ENCODE measurements at regions not wholly inside any gene's neighbourhood (a gene's known extent, or its start where the extent isn't known, plus 50 kb on each side); places are given as distances from the start of the nearest gene placed in this dataset.
A peak's percentile ranks its signal among the peaks of the same experiment; 100 is the strongest.

DNA sequence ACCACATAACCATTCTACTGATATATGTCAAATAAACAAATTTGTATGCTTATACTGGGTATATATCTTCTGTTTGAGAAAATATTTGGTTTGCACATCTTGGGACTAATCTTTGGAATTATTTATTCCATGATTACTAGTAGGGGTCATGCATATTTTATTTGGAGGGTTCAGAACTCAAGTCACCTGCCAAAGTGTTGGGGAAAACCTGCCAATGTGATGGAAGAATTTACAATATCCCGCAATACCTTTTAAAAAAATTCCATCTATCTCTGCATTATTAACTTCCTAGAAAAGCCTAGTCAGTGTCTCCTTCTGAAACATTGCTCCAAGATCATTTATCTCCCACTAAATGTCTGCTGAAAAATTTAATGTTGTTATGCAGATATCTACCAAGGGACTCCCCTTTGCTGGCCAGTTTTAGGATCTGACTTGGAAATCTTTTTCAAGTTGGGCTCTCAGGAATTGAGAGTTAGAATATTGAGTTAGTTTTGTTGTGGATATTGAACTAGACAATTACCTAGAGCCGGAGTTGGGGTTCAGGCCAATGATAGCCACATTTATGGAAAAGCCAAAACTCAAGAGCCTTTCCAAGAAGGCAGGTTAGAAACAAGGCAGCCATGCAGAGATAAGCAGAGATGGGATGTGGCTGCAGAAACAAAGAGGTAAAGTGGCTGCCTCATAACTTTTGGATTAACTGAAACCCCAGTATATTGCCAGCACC is 425.2 kb downstream of the ADAMTS20 start:
- no peak for DNase-seq (ENCODE audit: low read depth in 2 of 3, low spot score in 2 of 3)

GRCh38 chr12:43123461-43123860 is 428.5 kb downstream of the ADAMTS20 start:
- no peak for DNase-seq (ENCODE audit: low read depth in 2 of 3, low spot score in 2 of 3)

DNA sequence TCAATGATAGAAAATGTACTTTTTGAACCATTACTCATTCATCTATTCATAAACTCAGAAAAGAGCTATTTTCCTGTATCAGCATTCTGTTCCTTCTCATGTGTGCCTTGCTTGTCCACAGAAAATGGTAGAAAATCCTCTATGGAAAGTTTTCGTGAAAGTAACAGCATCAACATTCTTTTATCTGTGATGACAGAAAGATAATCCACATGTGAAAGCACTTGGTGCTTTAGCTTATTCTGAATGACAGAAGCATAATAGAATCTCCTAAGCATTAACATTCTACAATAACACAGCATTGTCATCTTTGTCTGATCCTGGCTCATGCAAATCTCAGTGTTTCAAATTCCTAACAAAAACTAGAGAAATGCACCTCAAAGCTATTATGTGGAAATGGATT is 431.9 kb downstream of the ADAMTS20 start:
- no peak for DNase-seq (ENCODE audit: low read depth in 2 of 3, low spot score in 2 of 3)

- no peak for DNase-seq (ENCODE audit: low read depth in 2 of 3, low spot score in 2 of 3)
These were observed 433.1 kb downstream of the ADAMTS20 start for GRCh38 chr12:43118881-43119280.

GRCh38 chr12:43118234-43118633 is 433.8 kb downstream of the ADAMTS20 start:
- no peak for DNase-seq (ENCODE audit: low read depth in 2 of 3, low spot score in 2 of 3)

DNA sequence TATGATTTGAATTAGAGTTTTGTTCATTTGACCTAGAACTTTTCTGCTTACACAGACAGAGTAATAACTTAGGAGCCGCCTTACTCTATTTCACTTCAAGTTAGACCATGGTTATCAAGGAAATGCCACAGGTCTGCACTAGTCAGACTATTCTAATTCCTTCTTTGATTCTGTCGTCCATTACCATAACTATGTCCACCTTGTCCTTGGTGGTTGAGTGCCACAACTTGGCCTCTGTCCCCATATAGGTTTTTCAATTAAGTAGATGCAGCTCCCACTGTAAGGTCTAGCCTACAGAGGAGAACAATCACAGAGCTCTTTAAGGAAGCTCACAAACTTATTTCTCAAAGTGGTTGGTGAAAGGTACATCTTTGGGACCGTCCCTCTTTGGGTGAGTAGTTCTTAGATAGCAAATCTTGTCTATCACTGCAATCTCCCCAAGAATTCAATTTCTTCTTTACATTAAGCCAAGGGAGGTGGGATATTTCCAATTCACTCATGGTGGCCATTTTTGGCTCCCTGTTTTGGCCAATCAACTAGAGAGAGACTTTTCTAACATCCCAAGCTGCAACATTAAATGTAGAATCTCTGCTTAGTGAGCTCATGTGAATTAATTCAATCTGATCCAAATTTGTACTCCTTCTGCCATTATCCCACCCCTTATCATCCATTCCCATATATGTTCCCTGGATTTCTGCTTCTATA is 434.6 kb downstream of the ADAMTS20 start:
- DNase-seq (ENCODE audit: low read depth in 2 of 3, low spot score in 2 of 3), result no peak

- no peak for DNase-seq (ENCODE audit: low read depth in 2 of 3, low spot score in 2 of 3)
These were observed 436.4 kb downstream of the ADAMTS20 start for GRCh38 chr12:43115441-43116160.

- DNase-seq (ENCODE audit: low read depth in 2 of 3, low spot score in 2 of 3), result no peak
These were observed 437.7 kb downstream of the ADAMTS20 start for GRCh38 chr12:43114316-43114715.

- DNase-seq (ENCODE audit: low read depth in 2 of 3, low spot score in 2 of 3), result no peak
These were observed 438.4 kb downstream of the ADAMTS20 start for GRCh38 chr12:43113616-43114015.

DNA sequence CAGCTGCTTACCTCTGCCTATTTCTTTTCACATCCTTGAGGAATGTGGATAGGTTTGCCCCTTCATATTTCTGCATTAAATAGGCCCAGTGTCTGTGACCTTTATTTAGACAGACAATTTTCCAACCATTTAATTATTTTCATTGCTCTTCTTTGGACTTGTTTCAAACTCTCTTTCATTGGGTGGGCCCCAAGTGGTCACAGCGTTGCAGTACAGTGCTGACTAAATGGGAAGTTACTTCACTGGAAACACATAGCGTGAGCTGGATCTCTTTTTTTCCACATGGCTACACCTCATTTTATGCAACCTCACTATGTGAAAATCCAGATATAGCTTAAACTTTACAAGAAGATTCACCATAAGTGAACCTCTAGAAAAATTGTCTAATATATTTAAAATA is 438.9 kb downstream of the ADAMTS20 start:
- DNase-seq (ENCODE audit: low read depth in 2 of 3, low spot score in 2 of 3), result no peak

DNA sequence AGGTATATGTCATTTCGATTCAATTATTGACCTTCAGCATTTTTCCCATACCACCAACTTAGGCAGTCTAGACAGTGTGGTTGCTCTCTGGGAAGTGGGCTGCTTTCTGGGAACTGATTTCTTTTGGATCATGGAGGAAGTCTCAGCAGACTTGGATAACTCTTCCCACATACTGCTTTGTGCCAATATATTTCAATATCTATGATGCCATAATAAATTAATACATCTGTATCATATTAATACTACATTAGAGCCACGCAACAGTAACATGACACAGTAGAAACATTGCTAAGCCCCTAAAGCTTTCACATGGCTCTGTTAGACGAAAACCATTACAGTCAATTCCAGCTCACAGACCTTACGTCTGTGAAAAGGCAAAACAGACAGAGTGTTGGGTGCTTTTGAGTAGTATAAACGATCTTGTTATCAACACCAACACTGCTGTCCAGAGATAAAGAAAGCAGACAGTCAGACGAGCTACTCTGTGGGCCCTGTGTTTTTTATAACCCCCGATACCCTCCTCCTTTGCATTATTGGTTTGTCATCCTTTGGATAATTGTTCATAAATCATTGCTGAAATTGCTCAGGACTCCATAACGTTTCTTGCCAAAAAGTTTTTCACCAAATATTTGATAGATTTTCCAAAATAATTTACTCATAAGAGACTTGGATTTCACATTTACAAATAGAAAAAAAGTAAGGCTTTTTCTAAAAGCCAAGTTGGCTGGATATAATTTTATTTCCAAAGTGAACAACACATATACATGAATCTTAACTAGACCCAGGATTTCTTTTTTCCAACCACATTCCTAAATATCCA is 439.7 kb downstream of the ADAMTS20 start:
- DNase-seq (ENCODE audit: low read depth in 2 of 3, low spot score in 2 of 3), result no peak

DNA sequence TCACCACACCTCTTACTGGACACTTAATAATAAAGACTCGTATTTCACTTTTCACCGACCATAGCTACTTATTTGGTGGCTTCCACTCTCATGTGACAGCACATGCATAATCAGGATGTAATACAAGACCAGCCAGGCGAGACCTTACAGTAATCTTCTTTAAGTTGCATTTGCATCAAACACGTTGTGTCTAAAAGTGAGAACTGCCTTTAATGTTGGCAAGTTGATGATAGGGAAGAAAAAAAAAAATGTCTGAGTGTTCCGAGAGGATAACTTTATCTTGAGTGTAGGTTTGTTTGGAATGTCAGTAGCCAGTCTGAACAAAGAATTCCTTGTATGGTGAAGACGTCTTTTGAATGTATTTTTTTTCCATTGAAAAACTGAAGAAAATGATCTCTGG is 440.4 kb downstream of the ADAMTS20 start:
- DNase-seq (ENCODE audit: low read depth in 2 of 3, low spot score in 2 of 3), result no peak

DNA sequence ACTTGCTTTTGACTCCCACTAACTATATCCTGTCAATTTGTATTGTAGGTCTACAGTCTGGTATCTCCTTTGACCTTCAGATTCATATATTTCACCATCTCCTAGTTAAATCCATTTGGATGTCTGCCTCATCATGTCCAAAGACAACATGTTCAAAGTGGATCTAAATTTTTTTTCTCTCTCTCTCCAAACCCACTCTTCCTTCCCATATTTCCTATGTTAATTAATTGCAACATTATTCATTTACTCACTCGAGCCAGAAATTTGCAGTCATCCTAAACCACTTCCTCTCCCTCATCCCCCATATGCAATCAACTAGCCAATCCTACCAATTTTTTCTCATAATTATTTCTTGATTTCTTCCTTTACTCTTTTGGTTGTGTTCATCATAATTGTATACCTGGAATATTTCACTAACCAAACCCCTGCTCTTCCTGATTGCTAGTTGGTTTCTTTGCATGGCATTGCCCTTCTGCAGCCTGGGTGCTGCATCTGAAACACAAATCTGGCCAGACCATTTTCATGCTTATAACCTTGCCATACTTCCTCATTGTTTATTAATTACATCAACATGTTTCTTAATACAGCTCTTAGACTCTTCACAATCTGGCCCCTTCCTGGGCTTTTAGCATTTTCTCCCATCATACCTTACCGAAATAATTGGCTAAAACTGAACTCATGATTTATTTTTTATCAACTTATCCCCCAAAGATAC is 442.2 kb downstream of the ADAMTS20 start:
- no peak for DNase-seq (ENCODE audit: low read depth in 2 of 3, low spot score in 2 of 3)

DNA sequence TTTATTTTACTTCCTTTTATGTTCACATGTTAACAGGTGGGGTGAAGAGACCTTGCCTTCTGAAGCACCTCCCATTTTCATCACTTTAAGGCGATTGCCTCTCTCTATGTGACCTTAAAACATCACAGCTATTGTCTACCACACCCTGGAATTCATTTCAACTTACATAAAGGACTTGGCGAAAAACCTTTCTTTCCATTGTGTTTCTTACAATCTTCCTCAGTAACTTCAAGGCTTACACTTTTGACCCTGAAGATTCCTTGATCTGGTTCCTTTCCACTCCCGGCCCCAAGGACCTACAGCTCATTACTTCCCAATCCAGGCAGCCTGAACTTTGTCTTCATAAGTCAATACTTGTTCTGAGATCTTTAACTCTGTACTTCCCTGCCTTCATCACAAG is 443.3 kb downstream of the ADAMTS20 start:
- DNase-seq (ENCODE audit: low read depth in 2 of 3, low spot score in 2 of 3), result no peak

DNA sequence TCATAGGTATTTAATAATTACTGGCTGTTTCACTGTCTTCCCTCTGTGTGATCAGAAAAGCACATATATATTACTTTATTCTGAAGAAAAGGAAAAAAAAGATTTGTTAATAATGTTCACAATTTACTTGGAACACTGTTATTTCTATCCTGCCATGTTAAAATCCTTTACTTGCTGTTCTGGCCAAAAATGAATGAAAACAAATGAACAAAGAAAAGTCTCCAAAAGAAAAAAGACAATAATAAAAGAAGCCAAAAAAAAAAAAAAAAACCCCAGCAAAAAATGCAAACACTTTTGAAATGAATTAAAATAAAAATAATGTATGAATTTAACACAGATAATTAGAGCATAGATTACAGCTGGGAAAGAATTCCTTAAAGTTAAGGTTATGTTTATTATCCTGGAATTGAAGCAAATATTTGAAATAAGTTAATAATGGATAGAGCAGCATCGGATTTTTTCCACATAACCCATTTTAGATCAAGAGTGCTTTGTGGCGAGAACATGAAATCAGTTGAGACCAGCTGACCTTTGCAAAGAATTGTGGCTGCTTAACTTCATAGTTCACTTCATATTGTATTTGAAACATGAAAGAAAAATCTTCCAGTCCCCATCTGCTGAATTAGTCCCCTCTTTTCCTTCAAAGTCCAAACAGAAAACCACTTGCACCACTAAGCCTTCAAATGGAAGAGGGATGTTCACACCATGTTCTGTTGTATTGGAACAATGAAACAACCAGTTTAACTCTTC is 444.8 kb downstream of the ADAMTS20 start:
- DNase-seq (ENCODE audit: low read depth in 2 of 3, low spot score in 2 of 3), result no peak

DNA sequence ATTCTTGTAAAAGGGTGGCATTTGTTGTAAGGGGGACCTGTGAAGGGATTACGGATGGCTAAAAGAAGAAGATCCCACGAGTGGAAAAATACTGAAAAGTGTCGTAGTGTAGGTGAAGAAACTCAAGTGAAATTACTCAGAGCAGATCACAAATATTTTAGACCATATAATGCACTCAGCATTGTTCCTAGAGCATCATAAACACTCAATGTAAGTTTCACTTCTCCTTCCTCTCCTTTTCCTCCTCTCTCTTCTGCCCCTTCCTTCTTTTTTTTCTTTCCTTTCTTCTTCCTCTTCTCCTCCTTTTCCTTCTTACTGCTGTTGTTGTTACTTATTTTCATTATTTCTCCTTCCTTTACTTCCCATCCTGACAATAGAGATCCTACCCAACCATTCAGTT is 445.6 kb downstream of the ADAMTS20 start:
- no peak for DNase-seq (ENCODE audit: low read depth in 2 of 3, low spot score in 2 of 3)

- peak in 1 of 3 donors; percentile 4 for DNase-seq (ENCODE audit: low read depth in 2 of 3, low spot score in 2 of 3)
These were observed 446.5 kb downstream of the ADAMTS20 start for GRCh38 chr12:43105426-43105981.

DNA sequence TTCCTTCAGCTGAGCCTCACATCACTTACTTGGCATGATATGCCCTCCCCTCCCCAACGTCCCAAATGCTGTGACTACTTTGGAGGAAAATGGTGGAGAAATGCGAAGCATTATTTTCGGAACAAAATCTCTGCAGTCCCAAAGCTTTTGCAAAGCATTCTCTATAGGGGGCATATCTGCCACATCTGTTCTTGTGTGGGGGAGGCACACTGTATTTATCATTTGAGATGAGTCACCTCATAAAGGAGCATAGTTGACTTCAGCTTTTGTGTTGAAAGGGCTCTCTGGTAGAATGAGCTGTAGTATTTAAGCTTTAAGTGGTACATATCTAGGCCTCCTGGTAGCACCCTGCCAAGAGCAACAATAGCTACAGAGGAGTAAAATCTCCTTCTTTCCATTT is 447.5 kb downstream of the ADAMTS20 start:
- no peak for DNase-seq (ENCODE audit: low read depth in 2 of 3, low spot score in 2 of 3)

DNA sequence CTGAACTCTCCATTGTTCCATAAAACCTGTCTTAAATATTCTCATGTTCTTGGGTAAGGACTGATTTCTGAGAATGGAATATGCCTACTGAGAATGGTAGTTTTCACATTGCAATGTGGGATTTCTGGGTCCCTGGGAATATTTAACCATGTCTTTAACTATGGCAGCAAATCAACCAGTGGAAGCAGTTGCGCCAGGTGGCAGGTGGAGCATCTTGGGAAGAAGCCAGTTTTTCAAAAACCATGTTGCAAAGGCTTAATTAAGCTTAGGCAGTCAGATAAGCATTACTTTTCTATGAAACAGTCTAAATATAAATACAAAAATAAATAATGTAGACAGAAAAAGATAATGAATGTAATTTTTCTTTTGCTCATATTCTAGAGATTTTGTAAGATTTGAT is 448.1 kb downstream of the ADAMTS20 start:
- DNase-seq (ENCODE audit: low read depth in 2 of 3, low spot score in 2 of 3), result no peak
